ENCODE measurements at regions not wholly inside any gene's neighbourhood (a gene's known extent, or its start where the extent isn't known, plus 50 kb on each side); places are given as distances from the start of the nearest gene placed in this dataset.

DNA sequence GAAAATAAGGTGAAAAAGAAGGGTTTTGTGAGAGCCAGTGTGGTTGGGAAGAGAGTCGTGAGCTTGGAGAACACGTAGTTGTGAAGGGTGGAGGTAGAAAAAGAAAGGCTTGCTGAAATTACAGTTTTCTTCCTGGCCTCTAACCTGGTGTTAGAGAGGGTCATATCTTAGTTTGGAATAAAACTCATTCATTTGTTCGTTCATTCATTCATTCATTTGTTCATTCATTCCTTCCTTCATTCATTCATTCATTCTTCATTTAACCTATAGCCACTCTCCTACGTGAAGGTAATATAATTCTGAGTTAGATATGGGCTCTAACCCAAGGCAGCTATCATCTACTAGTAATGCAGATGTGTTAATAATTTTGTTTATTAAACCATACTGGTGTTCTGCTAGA lies 111.8 kb upstream of the ZNF521 start:
- Mint-ChIP-seq H3K36me3 (ENCODE audit: insufficient read depth, unreplicated experiment) (no peaks in the 10 kb centered on the region), H3K27ac (ENCODE audit: unreplicated experiment) (no peak overlapping the region), H3K4me3 (ENCODE audit: low read depth, unreplicated experiment) (no peak overlapping the region), H3K4me1 (ENCODE audit: low read depth, unreplicated experiment) (no peaks in the 10 kb centered on the region), H3K9me3 (ENCODE audit: low read depth, unreplicated experiment) (no peaks in the 10 kb centered on the region), H3K27me3 (ENCODE audit: unreplicated experiment) (peaks cover 24% of the 10 kb centered on the region)
- intact Hi-C loops (cut with micrococcal nuclease; ENCODE audit: unreplicated experiment), result no loop called here
- TF ChIP-seq, protein P1, sequence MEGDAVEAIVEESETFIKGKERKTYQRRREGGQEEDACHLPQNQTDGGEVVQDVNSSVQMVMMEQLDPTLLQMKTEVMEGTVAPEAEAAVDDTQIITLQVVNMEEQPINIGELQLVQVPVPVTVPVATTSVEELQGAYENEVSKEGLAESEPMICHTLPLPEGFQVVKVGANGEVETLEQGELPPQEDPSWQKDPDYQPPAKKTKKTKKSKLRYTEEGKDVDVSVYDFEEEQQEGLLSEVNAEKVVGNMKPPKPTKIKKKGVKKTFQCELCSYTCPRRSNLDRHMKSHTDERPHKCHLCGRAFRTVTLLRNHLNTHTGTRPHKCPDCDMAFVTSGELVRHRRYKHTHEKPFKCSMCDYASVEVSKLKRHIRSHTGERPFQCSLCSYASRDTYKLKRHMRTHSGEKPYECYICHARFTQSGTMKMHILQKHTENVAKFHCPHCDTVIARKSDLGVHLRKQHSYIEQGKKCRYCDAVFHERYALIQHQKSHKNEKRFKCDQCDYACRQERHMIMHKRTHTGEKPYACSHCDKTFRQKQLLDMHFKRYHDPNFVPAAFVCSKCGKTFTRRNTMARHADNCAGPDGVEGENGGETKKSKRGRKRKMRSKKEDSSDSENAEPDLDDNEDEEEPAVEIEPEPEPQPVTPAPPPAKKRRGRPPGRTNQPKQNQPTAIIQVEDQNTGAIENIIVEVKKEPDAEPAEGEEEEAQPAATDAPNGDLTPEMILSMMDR (IDR thresholded peaks at IDR 0.05; ENCODE audit: unreplicated experiment), result no peak
- no peak for DNase-seq
- no TSS peak for BruUV-seq (replicated peaks)
- CTCF ChIA-PET, result no interaction called here

DNA sequence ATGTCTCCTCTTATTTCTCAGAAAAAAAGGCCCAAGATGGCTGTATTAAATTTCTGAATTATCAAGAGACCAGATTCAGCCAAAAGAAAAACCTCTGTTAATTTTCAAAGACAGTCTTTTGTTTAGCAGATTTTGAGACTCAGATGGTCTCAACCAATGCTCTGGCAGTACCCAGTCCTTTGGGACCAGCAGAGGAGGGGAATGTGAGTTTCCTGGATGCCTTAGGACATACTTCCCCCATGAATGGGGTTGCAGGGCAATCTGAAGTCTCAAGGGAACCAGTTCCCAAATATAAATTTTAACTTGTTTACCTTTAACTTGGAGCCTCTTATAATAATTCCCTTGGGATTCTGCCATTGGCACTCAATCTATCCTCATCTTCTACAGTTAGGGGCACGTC lies 107.8 kb upstream of the ZNF521 start:
- Mint-ChIP-seq H3K4me1 (ENCODE audit: low read depth, unreplicated experiment) (no peaks in the 10 kb centered on the region), H3K27ac (ENCODE audit: unreplicated experiment) (no peak overlapping the region), H3K9me3 (ENCODE audit: low read depth, unreplicated experiment) (peaks cover 6% of the 10 kb centered on the region), H3K36me3 (ENCODE audit: insufficient read depth, unreplicated experiment) (no peaks in the 10 kb centered on the region), H3K4me3 (ENCODE audit: low read depth, unreplicated experiment) (no peak overlapping the region), H3K27me3 (ENCODE audit: unreplicated experiment) (peaks cover 49% of the 10 kb centered on the region)
- intact Hi-C loops (cut with micrococcal nuclease; ENCODE audit: unreplicated experiment), result no loop called here
- TF ChIP-seq, protein P1 (IDR thresholded peaks at IDR 0.05; ENCODE audit: unreplicated experiment), result no peak
- CTCF ChIA-PET, result no interaction called here
- no peak for DNase-seq
- BruUV-seq (replicated peaks), result no TSS peak

DNA sequence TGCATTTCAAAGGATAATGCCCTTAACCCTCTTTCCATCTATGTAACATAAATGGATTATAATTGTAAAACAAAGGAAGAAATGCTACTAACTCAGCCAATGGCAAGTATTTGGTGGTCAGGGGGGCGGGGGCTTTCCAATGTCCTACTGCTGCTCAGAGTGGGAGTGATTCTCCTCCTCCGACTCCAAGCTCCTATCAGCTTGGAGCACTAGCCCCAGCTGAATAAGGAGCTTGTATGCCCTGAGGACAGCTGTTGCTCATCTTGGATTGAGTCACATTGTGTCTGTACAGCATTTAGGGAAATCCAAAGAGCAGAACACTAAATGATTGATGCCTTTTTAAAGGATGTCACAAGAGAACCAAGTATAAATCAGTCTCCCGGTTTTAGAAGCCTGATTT lies 105.6 kb upstream of the ZNF521 start:
- H3K27ac Mint-ChIP-seq (ENCODE audit: unreplicated experiment), result no peak overlapping the region
- intact Hi-C loops (cut with micrococcal nuclease; ENCODE audit: unreplicated experiment), result no loop called here
- TF ChIP-seq, protein P1 (IDR thresholded peaks at IDR 0.05; ENCODE audit: unreplicated experiment), result no peak
- BruUV-seq (replicated peaks), result no TSS peak
- H3K36me3 Mint-ChIP-seq (ENCODE audit: insufficient read depth, unreplicated experiment), result no peaks in the 10 kb centered on the region
- DNase-seq, result no peak
- no peaks in the 10 kb centered on the region for H3K4me1 Mint-ChIP-seq (ENCODE audit: low read depth, unreplicated experiment)
- peaks cover 6% of the 10 kb centered on the region for H3K9me3 Mint-ChIP-seq (ENCODE audit: low read depth, unreplicated experiment)
- CTCF ChIA-PET, result no interaction called here
- H3K4me3 Mint-ChIP-seq (ENCODE audit: low read depth, unreplicated experiment), result no peak overlapping the region
- peaks cover 38% of the 10 kb centered on the region for H3K27me3 Mint-ChIP-seq (ENCODE audit: unreplicated experiment)

DNA sequence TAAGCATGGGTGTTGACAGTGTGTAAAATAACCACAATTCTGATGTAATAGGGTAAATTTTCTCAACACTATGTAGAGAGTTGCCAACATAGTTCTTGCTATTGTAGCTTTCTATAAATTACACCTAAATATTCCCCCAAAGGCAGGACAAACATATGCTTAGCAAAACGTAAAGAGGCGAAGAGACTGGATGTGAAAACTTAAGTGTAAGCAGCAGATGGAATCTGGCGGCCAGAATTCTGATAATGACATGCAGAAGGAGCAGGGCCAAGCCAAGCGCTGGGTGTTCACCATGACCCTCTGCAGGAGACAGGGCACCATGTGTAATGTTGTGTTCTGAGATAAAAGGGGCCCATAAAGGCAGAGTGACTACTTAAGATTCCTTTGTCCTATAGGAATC lies 105.2 kb upstream of the ZNF521 start:
- DNase-seq, result no peak
- Mint-ChIP-seq H3K4me3 (ENCODE audit: low read depth, unreplicated experiment) (no peak overlapping the region), H3K27me3 (ENCODE audit: unreplicated experiment) (peaks cover 38% of the 10 kb centered on the region), H3K36me3 (ENCODE audit: insufficient read depth, unreplicated experiment) (no peaks in the 10 kb centered on the region), H3K4me1 (ENCODE audit: low read depth, unreplicated experiment) (no peaks in the 10 kb centered on the region), H3K9me3 (ENCODE audit: low read depth, unreplicated experiment) (peaks cover 6% of the 10 kb centered on the region), H3K27ac (ENCODE audit: unreplicated experiment) (no peak overlapping the region)
- TF ChIP-seq, protein P1 (IDR thresholded peaks at IDR 0.05; ENCODE audit: unreplicated experiment), result no peak
- no TSS peak for BruUV-seq (replicated peaks)
- intact Hi-C loops (cut with micrococcal nuclease; ENCODE audit: unreplicated experiment), result no loop called here
- CTCF ChIA-PET, result no interaction called here
